ENCODE measurements at regions not wholly inside any gene's neighbourhood (a gene's known extent, or its start where the extent isn't known, plus 50 kb on each side); places are given as distances from the start of the nearest gene placed in this dataset.
A peak's percentile ranks its signal among the peaks of the same experiment; 100 is the strongest.
"Not testable (repeated sequence)": the region's sequence is repeated elsewhere in the genome, so short reads cannot be mapped to it uniquely, and the experiment has no call there.

DNA sequence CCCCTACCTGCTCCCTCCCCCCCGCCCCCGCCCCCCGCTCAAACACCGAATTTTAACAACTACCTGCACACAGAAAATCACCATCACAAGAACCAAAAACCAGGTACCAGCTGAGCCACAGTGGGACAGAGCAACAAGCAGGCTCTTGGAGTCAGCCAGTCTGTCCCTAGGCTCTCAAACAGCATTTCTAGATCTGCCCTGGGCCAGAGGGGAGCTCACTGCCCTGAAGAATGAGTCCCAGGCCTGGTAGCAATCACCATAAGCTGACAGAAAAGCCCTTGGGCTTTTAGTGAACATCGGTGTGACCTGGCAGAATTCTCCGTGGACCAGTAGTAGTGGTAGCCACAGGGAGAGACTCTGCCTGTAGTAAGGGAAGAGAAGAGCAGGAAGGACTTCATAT is 58.3 kb downstream of the C11orf87 start:
- DNase-seq (ENCODE audit: low spot score) = no peak

DNA sequence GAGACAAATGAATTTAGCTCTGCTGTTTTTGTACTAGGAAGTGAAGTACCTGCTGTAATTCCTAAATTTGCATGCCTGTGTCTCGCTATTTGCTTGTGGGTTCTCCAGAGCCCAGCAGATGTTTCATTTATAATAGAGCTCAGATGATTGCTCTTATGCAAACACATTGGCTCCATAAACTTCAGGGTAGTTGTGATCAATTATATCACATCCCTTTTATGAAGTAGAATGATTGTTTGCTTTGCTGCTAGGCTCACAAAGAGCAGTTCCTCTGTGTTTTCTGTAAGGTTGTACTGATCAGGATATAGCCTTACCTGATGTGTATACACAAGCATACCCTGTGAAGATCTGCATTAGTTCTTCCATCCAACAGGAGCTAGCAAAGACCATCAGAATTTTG is 64.1 kb downstream of the C11orf87 start:
- DNase-seq (ENCODE audit: low spot score) = no peak

DNA sequence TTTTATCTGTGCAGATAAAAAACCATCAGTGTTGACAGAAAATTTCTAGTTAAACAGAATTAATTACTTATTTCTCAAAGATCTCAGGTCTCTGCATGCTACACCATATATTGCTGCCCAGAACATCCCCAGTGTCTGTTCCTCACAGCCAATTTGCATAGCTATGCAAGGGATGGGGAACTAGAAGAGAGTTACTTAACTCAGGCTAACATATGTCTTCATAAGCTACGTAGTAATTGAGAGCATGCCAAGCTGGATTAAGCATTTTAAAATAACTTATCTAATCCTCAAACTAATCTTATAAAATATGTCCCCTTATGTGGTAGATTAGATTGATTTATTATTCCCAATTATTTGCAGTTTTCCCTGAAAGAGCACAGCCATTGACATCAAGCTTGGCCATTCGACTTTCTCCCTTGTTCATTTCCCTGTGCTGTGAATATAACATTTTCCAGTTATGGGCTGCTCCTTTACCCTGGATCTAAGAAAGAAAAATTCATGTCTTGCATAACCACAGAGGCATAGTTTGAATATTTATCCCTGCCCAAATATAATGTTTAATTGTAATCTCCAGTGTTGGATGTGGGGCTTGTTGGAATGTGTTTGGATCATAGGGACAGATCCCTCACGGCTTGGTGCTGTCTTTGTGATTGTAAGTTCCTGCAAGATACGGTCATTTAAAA is 69.1 kb downstream of the C11orf87 start:
- no peak for DNase-seq (ENCODE audit: low spot score)

DNA sequence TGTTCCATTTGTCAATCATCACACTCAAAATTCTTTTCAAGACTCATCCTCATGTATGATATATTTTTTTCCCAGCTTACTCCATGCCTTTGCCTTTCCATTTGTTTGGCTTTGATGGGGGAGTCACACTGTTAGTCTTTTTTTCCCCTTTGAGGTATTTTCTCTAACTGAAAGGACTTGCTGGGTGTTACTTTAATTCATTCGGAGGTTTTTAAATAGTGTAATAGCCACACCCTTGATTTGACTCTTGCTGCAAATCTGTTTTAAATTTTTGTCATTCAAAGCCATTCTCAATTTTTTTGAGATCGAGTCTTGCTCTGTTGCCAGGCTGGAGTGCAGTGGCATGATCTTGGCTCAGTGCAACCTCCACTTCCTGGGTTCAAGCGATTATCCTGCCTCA is 84.1 kb downstream of the C11orf87 start:
- DNase-seq (ENCODE audit: low spot score) = no peak

DNA sequence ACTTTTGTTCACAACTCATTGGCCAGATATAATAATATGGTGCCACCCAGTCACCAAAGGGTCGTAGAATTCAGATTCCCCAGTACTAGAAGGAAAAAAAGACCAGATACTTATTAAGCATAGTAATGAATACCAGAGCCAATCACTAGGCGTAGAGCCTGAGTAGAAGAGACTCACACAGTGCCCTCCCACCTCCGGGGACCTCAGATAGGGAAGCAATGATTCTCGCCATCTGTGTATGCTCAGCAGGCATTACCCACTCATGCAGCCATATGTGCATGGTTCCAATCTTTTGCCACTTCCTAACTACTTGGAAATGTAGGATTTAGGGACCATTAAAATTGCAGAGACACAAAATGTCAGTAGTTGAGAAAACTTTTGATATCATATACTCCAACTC is 85.3 kb downstream of the C11orf87 start:
- DNase-seq (ENCODE audit: low spot score) = no peak

DNA sequence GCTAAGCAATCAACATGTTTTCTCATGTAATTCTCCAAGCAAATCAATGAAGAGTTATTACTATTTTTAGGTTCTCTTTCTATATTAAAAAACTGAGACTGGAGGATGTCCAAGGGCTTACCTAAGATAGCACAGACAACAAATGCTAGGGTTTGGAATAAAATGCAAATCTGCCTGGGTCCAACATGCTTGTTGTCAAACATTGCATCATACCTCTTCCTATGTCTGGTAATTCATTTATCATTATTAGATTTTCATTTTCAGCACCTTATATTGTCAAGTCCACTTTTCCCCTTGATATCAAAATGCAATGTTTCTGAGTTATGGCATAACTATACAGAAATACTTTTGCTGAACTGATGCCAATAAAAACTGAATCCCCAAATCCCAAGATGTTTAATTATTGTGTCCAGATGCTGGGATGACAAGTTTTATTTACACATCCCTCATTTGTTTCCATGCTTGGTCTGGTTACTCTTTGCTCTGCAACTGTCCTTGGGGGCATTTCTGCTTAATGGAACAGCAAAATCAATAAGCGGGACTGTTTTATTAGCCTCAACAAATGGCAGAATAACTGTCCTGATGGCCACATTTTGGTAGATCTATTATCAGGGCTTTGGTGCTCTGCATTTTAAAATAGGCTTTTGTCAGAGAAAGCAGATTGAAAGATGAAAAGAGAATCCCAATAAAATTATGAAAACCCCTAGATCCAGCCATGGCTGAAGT is 86.0 kb downstream of the C11orf87 start:
- no peak for DNase-seq (ENCODE audit: low spot score)

DNA sequence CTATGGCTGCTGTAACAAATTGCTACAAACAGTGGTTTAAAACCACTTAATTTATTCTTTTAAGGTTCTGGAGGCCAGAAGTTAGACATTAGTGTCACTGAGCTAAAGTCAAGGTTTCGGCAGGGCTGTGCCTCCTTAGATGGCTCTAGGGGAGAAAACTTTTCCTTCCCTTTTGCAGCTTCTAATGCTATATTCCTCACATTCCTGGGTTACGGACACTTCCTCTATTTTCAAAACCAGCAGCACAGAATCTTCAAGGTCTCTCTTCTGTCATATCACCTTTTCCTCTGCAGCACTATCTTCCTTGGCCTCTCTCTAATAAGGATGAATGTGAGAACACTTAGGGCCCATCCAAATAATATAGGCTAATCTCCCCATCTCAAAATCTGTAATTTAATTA is 87.0 kb downstream of the C11orf87 start:
- DNase-seq (ENCODE audit: low spot score) = no peak

DNA sequence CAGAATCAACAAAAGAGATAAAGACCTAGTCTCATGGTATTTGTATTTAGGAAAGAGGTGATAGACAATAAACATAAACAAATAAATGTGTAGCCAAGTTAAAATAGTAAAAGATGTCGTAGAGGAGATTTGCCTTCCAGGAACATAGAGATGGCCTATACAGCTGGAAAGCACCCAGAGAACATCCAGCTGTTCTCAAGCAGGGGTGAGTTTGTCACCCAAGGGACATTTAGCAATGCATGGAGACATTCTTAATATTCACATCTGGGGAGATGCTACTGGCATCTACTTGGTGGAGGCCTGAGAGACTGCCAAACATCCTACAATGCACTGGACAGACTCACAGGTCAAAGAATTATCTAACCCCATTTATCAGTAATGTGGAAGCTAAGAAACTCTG is 88.3 kb downstream of the C11orf87 start:
- DNase-seq (ENCODE audit: low spot score) = no peak

DNA sequence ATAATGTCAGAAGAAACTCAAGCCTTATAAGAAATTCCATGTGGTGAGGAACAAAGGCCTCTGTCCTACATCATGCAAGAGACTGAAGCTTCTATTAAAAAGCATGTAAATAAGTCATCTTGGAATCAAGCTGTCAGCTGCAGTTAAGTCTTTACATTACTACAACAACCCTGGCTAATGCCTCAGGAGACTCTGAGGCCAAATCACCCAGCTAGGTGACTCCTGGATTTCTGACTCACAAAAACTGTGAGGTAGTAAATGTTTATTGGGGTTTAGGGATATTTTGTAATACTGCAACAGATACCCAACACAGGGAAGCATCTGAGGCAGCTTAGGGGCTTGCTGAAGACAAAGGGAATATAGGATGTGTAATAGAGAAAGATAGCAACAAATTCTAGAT is 89.6 kb downstream of the C11orf87 start:
- DNase-seq (ENCODE audit: low spot score) = no peak

DNA sequence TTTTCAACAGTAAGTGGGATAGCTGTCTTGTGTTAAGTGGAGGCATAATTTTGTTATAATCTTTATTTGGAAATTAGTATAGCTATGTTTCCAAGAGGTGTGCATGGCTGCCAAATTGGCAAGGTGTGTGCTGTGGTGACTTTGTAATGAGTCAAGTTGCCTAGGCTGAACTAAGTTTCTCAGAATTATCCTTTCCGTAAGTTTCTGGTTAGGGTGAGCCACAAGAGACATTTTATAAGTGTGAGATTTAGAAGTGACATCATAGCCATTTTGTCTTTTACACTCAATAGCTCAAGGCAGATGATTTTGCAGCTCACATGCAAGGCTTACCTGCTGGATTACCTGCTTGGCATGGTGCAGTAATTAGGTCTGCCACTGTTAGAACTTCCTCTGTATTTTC is 90.3 kb downstream of the C11orf87 start:
- no peak for DNase-seq (ENCODE audit: low spot score)

DNA sequence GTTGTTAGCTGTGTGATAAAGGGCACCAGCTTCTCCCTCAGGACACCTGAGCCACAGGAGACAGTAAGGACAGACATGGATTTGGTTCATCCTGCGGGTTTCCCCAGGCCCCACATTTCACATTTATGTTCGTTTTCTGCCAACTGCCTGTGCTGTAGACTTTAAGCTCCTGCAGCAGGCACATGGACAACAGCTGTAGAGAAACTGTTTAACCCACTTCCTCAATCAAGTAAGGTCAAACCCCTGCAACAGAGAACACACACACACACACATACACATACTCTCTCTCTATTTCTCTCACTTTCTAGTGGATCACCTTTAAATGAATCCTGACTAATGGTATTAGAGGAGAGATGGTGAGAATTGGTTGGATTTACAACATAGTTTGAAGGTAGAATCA is 90.7 kb downstream of the C11orf87 start:
- no peak for DNase-seq (ENCODE audit: low spot score)

DNA sequence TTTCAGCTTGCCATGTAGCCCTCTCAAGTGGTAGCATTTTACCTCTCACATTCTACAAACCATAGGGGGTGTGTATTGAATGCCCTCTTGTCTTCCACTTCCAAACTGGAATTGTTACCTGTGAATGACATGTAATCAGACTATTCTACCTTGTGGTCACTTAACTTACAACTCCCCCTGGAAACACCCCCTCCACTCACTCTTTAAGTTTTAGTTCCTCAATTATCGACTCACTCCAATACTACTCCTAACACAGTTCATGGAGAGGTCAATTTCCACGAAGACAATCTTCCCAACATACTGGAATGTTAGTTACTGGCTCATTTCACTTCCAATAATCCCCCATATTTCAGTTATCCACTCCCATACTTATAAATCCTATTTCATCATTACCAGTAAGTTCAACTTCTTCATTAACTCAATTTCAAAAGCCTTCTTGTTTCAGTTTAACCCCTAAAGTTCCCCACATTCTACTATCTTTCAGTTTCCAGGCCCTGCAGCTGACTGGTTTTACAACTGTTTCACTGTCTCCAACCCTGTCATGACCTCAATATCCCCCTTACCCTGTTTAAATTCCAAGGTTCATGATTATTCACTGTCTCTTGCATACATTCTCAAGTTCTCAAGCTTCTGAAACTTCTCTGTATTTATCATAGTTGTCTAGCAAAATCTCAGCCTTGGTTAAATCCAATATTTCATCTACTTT is 92.5 kb downstream of the C11orf87 start:
- no peak for DNase-seq (ENCODE audit: low spot score)

DNA sequence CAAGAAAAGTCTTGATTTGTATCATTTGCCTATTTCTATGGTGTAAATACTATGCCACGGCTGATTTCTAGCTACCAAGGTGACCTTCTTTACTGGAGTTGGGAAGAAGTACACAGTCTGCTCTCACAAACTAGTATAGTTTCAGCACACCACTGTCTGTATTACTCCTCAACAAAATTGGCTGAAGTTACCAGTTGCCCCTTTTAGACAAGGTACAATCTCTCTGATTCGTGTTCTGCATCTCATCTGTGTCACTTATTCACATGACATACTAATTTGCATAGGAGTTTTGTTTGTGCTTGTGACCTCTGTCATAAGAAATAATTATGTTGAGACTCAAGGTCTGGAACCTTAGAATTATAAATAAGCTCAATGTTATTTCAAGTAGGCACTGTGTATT is 97.3 kb downstream of the C11orf87 start:
- DNase-seq (ENCODE audit: low spot score) = no peak

DNA sequence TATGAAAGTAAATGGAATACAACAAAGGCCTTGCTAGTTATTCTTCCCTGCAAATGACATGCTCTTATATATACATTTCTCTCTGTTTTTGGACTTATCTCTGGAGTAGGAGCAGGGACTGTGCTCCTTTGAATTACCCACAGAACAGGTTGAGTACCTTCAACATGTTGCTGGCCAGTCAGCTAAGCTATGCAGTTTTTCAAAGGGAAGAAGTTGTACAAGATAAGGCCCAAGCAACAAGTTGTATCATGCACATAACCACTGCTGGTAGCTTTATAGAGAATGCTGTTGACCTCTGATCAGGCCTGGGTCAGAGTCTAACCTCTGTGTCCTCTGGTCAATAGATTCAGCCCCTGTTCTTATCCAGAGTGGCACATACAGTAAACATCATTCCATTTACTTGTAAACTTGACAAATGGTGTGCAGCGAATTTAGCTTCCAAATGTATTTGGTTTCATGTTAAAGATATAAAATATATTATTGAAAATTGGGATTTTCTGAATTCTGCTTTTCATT is 99.6 kb downstream of the C11orf87 start:
- DNase-seq (ENCODE audit: low spot score) = no peak

DNA sequence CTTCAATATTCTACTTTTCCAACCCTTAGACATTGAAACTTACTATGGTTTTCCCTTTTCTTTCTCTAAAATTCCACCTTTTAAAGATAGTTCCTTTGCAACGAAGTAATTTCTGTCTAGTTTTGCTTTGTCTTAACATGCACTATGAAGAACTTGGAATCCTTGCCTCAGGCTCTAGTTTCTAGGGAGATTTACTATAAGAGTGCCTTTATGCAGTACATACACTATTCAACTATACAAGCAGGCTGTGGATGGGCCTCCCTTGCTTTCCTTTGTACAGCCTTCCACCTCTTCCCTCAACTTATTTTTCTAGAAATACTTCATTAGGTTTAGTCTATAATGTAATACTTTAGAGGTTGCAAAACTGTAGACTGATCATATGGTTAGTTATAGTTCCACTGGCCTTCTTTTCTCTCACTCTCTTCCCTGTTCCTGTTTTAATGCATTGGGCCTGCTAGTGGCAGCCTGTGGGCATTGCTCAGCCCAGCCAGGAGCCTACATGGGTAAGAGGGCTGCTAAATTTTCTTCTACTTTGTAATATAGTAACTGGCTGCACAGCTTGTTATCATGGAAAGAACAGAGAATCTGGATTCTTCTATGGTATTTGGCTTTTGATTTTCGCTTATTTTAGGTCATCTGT is 100.2 kb downstream of the C11orf87 start:
- DNase-seq (ENCODE audit: low spot score) = no peak

DNA sequence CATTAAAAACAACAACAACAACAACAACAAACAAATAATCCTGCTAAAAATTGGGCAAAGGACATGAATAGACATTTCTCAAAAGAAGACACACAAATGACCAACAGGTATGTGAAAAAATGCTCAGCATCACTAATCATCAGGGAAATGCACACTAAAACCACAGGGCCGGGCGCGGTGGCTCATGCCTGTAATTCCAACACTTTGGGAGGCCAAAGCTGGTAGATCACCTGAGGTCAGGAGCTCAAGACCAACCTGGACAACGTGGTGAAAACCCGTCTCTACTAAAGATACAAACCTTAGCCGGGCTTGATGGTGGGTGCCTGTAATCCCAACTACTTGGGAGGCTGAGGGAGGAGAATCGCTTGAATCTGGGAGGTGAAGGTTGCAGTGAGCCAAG is 103.6 kb downstream of the C11orf87 start:
- not testable (repeated sequence) for DNase-seq (ENCODE audit: low spot score)

DNA sequence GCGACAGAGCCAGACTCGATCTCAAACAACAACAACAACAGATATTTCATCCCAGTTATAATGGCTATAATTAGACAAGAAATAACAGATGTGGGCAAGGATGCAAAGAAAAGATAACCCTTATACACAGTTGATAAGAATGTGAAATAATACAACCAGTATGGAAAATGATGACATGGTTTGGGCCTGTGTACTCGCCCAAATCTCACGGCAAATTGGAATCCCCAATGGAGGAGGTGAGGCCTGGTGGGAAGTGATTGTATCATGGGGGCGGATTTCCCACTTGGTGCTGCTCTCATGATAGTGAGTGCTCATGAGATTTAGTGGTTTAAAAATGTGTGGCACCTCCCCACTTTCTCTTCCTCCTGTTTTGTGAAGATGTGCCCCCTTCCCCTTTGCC is 104.1 kb downstream of the C11orf87 start:
- DNase-seq (ENCODE audit: low spot score) = no peak

DNA sequence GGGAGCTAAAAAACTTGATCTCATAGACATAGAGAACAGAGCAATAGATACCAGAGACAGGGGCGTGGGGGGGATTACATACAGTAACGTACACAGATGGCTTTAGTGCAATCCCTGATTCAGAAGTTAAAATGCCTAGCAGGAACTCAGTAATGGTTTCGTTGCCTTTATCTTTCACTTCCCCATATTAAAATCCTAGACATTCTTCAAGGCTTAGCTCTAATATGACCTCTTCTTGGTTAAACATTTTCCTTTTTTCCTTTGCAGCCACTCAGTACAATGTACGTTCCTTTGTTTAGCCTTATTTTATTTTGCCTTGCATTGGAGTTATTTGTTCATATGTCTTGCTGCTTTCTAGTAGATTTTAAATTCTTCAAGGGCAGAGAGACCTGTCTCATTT is 104.9 kb downstream of the C11orf87 start:
- no peak for DNase-seq (ENCODE audit: low spot score)

DNA sequence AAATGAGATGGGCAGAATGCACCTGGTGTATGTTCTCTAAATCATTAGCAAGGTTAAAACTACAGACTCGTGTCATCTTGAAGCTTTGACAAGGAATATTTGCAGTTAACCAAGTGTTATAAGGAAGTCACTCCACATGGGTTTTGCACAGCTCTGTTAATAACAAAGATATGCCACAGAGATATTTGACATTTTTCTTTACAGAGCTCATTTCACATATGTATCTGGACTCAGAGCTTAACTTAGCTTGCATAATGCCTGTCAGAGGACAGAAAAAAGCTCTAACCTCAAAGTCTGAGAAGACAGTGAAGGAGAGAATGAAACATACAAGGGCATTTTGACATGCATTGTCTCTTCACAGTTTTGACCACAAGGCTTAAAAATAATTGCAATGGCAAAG is 105.5 kb downstream of the C11orf87 start:
- no peak for DNase-seq (ENCODE audit: low spot score)

DNA sequence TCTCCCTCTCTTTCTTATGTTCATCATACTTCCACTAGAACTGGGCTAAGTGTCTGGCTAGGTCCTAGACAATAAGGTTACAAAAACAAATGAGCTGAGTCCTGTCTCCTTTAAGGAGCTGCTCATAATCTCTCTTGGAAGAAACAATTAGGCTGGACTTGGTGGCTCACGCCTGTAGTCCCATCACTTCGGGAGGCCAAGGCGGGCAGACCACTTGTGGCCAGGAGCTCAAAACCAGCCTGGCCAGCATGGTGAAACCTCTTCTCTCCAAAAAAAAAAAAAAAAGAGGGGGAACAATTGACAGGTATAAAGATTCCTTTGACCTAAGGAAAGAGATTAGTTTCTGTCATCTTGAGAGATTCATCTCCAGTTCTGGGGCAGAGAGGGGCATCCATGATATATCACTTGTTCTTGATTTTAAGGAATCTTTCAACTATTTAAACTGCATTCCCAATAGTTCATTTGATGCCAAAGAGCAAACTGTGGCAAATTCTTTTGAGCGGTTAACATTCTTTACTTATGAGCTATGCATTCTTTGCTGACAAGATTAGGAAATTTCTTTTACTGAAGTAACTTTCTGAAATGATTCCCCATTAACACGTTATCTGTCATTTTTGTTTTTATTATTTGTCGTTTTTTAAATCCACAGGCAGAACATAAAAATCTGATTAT is 125.5 kb downstream of the C11orf87 start:
- peak; percentile 9 for DNase-seq (ENCODE audit: low spot score)

DNA sequence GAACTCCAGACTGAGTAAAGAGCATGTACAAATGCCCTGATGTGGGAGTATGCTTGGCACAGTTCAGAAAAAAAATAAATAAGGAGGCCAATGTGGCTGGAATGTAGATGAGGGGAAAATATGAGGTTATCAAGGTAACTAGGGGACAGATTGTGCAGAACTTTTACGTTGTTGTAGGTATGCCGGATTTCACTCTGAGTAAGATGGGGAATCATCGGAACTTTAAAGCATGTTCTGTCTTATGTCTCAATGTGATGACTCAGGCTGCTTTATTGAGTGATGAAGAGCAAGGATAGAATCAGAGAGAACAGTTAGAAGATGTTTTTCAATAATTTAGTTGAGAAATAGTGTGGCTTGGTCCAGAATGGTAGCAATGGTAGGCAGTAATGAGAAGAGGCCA is 130.4 kb downstream of the C11orf87 start:
- no peak for DNase-seq (ENCODE audit: low spot score)

DNA sequence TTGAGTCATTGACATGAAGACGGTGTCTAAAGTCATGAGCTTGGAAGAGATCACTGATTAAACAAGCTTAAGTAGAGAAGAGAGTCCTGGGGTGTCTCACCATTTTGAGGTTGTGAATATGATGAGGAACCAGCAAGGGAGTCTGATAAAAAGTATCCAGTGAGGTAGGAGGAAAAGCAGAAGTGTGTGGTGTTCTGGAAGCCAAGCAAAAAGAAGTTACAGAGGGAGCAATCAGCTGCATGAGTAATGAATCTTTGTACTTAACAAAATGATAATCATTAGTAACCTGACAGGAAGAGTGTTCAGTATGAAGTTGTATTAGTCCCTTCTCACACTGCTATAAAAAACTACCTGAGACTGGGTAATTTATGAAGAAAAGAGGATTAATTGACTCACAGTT is 131.3 kb downstream of the C11orf87 start:
- DNase-seq (ENCODE audit: low spot score) = no peak
